ENCODE measurements at regions not wholly inside any gene's neighbourhood (a gene's known extent, or its start where the extent isn't known, plus 50 kb on each side); places are given as distances from the start of the nearest gene placed in this dataset.

DNA sequence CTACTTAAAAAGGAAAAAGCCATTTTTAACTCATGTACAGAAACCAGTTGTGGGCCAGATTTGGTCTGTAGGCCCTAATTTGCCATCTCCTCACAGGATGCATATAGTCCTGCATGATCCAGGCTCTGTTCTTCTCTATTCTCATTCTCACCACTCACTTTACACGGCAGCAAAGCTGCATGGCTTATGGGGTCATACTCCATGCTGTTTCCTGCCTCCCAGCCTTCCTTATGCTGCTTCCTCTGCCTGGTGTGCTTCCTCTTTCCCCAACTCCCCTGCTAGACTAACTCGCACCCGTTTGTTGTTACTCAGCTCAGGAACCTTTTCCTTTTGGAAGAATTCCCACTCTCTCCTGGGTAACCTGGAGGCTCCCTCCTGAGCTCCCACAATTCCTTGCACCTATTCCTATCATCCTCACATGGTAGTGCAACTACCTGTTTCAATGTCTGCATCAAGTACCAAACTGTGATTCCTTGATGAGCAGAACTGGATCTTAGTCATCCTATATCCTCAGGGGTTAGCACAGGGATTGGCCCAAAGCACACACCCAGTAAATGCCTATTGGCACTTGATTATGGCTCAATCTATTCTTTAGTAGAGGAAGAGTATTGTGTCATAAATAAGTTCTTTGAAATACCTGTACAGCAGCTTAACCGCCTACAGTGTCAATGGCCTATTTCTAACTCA is 172.1 kb upstream of the MITF start:
- DNase-seq: no peak

DNA sequence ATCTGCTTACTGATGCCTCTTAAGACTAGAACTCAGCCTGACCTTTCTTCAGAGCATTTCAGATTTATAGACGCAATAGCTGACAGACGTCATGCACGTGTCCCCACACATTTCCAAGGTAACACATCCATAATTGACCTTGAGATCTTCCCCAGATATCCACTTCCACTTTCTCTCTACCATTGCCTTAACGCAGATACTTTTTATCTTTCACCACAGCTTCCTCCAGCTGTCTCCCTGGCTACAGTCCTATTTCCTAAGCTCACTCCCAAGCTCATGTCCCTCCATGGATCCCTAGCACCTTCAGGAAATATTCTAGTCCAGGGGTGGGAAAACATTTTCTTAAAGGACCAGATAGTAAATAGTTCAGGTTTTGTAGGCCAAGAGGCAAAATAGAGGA is 173.0 kb upstream of the MITF start:
- DNase-seq: no peak

DNA sequence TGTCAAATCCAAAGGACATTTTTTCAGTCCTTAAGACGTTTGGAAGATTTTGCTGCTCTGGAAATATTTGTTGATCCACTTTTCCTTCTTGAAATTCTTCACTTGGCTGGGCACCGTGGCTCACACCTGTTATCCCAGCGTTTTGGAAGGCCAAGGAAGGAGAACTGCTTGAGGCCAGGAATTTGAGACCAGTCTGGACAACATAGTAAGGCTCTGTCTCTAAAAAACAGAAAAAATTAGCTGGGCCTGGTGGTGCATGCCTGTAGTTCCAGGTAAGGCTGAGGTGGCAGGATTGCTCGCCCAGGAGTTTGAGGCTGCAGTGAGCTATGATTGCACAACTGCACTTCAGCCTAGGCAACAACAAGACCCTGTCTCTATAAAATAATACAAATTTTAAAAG is 173.9 kb upstream of the MITF start:
- DNase-seq: no peak

DNA sequence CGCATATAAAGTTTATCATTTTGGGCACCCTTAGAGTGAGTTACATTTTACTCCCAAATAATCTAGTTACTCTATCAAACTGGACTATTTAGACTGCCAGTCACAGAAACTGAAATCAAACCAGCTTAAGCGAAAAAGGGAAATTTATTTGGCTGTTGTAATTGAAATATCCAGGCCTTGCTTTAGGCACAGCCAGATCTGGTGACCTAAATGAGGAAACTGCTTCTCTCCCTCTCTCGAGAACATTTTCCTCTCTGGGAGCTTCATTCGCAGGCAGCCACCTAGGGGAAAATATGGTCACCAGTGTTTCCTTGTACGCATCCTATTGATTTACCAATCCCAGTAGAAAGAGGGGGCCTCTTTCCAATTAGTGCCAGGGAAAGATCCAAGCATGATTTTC is 175.3 kb upstream of the MITF start:
- DNase-seq: no peak

DNA sequence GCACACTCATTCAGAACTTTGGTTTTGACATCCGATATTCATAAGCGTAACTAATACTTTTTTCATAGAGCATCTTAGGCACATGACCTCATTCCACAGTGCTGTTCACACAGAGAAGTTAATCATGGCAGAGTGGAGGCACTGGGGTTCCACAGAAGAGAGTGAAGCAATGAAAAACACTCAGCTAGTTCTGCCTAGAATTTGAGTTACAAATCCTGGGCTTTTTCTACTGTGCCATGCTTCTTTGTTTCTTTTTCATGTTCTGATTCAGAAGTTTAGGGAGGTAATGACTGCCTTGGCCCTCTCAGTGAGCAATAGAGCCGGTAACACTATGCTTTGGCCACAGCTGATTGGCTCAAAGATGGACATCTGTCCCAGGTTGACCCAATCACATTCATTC is 176.1 kb upstream of the MITF start:
- no peak for DNase-seq

DNA sequence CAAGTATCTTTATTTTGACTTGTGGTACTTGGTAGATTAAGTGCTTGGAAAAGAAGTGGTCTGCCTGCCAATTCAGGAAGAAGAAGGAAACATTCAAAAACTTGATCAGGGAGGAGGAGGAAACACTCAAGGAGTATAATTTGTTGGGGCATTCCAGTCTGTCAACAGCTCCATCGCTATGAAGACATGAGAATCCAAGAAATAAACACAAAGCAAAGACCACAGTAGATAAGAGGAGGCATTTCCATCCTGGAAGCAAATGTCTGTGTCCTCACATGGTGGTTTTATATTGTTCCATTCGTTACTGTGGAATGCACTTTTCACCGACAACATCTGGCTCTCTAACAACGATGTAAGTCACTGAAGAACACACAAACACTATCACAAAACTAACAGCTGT is 176.1 kb upstream of the FRMD4B start:
- no peak for DNase-seq

DNA sequence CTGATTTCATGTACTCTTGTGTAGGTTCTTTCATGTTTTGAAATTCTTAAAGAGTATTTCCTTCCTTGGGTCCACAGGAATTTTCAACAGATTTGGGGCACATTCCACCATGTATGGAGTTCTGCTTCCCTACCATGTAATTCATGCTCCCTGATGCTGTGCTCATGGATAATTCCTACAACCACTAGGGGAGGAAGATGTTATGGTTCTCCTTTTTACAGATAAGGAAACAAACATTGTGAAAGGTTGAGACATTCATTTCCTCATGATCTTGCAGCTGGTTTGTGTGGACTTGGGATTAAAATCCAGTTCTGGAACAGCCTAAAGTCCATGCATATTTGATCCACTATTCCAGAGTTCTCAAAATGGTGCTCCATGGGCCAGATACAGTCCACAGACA is 174.9 kb upstream of the FRMD4B start:
- no peak for DNase-seq

DNA sequence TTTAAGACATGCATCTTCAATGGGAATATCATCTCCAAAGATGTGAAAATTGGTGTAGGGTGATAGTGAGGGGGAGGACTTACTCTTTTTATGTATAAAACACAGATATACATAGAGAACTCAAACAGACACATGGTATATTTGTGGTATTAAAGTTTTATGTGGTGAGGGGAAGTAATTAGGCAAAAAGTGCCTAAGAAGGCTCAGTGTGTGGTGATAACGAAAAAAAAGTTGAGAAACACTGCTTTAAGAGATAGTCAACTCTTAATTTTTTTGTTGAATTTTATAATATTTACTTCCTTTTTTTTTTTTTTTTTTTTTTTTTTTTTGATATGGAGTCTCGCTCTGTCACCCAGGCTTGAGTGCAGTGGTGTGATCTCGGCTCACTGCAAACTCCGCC is 174.2 kb upstream of the FRMD4B start:
- DNase-seq: no peak

DNA sequence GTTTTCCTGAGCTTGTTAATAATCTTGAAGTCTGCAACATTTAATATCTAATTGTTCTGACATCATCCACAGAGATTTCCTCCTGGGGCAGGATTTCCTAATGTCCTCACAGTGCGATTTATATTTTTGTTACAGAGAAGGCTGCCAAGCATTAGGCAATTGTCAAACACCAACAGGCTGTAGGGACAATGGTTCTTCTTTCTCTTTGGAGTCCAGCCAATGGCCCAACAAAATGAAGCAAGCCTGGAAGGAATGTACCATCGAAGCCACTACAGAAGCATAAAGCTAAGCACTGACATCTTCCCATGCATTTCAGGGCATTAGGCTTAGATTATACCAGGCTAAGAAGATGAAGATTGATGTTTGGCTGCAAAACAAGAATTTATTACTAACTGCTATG is 173.0 kb upstream of the FRMD4B start:
- DNase-seq: no peak

DNA sequence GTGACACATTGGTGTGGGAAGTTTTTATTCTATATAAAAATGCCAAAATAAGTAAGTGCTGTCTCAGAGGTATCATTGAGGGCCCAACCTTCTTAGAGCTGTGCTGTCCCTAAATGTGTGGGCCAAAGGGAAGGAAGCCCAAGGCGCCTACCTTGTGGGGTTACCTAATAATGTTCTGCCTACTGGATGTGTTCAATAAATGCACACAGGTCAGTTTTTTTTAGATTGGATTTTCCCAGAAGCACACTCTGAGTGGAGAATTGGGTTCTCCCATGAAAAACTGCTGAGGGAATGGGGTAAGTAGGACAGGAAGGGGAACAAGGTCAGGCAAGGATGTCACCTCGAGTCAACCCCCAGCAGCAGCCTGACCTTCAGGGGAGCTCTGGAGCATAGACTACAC is 168.7 kb upstream of the FRMD4B start:
- DNase-seq: no peak

DNA sequence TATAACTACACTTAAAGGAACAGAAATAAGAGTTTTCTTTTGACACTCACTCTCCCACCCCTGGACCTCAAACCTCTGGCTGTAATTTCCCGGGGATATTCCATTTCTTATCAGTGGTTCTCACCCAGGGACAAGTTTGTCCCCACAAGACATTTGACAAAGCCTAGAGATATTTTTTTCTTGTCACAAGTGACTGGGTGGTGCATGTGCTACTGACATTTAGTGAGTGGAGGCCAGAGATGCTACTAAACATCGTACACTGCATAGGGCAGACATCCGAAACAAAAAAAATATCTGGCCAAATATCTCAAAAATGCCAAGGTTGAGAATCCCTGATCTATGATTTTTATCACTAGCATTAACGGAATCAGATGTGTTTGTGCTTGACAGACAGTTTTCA is 168.0 kb upstream of the FRMD4B start:
- DNase-seq: no peak

DNA sequence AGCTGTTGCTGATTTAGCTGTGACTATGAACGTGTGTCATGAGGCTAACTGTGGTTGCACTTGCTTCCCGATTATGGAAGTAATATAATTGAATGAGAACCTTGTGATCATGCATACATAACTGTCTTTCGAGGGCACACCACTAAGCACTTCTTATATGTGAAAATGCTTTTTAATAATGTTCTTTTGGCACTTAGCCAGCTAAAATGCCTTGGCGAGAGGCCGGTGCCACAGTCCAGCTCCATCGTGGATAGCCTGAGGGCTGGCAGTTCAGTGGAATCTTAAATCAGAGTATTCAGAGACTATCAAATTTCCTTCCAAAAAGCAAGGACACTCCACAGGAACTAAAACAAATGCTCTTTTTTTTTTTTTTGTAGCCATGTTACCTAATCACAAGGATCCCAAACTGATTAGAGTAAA is 161.6 kb upstream of the FRMD4B start:
- DNase-seq: no peak

DNA sequence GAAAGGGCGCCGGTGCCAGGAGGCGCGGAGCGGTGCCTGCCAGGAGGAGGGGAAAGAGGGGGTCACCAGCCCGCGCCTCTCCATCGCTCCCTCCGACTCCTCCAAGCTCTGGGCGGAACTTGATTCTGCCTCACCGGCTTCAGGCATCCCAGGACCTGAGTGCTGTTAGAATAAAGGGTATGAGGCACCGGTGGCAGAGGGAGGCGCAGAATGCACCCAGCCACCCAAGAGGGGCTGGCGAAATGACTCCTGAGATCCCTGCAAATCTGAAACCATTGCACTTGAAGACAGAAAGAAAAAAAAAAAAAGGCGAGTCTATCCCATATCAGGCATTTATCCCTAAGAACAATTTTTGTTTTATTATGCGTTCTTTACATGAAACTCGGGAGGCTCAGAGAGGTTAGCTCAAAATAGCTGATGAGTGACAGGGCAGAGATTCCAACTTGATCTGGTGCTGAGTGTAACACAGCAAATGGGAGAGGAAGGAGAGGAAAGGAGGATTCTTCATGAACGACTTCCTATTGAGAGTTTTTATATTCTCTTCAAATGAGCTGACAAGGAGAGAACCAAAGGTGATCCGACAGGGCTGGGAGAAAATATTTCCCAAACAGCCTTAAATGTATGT is 157.0 kb upstream of the FRMD4B start:
- no peak for DNase-seq

DNA sequence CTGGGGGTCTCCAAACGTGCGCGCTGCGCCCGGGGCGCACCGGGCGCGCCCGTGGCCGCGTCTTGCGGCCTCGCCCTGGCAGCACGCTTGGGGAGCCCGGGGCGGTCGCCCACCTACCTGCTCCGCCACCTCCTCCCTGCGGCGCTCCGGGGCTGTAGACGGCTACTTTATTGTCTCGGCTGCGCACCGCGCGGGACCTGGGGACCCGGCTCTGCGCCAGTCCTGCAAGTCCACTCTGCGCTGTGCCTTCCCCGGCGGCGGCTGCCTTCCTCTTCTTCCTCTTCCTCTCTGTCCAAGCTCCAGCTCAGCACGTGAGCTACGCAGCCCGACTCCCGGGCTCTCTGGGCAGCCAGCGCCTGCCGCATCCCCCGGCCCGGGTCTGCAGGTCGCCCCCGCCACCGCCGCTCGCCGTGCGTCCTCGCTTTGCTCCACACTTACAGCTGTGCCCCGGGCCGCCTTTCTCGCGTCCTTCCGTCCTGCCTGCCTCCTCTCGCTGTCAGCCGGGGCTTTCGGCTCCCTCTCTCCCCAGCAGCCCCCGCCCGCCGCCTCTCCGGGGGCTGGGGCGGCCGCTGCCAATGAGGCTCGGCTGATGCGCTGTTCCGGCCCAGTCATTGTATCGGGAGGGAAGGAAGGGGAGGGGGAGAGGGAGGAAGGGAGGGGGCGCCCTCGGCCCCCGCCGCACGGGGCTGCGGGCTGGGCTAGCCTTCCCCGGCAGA is 156.4 kb upstream of the FRMD4B start:
- DNase-seq: no peak

DNA sequence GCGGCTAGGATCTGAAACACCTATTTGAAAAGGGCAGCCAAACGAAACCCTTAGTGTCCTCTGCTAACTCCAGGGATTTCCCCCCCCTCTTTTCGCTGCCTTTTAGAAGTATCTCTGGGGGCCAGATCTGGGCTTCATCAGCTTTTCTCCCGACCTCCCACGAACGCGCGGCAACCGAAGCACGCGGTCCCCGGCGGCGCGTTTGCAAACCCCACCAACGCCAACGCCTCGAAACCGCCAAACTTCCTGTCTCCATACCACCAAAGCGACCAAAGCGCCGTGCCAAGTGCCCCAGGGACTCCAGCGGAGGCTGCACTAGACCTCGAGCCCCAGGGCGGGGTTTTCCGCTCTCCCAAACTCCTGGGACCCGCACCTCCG is 155.8 kb upstream of the FRMD4B start:
- DNase-seq: no peak

DNA sequence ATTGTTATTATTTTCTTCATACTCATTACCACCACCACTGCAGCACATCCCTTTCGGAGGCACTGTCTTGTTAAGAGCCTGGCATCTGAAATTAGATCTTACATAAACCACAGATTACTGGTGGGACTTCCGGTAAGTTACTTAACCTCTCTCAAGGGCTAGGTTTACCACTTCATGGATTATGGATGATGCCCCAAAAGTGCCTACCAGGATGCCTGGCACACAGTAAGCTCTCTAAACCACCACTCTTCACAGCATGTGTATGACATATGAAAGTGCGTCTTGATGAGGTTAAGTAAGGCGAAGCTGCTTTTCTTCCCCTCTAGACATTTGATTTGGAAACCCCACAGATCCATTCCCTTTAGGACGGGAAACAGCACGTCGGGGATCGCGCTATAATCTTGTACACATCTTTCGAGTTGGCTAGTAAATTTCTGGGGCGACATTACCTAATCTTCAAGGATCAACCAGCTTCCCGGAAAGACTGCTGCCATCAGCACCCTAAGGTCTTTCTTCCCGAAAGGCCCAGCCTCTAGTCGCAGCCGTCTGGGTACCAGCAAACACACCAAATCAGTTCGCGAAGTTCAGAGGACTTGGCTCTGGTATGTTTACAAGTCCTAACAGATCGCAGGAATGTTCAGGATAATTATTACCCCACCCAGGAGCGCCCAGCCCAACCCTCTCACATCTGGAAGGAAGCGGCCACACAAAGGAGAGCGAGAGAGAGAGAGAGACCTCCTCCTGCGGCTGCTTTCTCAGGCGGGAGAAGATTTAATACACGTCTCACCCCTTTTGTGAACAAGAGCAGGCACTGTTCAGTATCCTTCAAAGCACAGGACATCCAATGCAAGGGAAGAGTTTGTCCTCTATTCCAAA is 155.1 kb upstream of the FRMD4B start:
- no peak for DNase-seq

DNA sequence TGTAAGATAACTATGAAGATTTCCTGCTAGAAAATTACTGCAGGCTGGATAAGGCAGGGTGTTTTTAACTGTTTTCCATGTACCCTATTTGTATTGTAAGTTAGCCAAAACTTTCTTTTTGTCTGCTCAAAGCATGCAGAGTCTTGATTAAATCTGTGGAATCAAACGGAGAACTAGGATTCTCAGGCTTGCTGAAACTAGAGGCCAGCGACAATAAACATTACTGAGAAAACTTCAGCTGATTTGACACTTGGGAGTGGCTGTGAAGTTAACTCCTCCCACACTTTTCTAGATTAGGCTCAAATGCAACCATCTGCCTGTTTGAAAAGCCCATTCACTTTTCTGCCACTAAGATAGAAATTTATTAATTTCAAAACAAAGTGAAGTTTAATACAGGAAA is 153.2 kb upstream of the FRMD4B start:
- DNase-seq: no peak

DNA sequence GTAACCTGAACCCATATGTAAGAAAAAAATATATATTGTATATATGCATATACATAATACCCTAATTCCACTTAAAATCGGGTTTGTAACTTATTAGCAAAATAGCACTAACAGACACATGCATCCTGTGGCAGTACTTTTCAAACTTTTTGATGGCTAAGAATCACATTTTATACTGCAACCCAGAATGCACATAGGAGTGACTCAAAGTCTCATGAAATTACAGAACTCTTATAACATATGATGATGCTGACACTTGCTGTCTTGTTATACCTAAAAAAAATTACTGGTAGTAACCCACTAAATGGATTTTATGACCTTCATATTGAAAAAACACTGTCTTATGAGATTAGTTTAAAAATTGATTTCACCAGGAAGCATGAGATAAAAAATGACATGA is 152.4 kb upstream of the FRMD4B start:
- DNase-seq: no peak

DNA sequence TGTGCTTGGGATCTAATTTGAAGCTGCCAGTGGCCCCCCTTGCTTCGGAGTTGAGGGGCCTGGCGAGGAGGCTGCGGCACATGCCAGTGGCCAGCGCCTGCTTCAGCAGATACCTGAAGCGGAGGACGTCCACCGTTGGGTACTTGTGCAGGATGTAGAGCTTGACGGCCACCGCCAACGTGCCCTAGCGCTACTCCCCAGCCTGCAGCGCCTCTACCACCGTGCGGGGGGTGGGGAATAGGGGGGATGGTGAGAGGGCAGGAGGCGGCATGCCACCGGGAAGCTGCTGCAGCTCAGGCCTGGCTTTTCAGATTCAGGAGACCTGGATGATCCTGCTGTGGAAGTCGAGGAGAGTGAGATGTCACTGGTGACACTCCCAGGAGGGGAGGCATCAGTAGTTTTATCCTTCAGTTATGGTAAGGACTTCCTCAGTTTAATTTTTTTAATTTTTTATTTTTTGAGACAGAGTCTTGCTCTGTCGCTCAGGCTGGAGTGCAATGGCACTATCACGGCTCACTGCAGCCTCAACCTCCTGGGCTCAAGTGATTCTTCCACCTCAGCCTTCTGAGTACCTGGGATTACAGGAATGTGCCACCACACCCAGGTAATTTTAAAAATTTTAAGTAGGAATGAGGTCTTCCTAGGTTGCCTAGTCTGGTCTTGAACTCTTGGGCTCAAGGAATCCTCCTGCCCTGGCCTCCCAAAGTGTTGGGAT is 150.6 kb upstream of the FRMD4B start:
- DNase-seq: no peak

DNA sequence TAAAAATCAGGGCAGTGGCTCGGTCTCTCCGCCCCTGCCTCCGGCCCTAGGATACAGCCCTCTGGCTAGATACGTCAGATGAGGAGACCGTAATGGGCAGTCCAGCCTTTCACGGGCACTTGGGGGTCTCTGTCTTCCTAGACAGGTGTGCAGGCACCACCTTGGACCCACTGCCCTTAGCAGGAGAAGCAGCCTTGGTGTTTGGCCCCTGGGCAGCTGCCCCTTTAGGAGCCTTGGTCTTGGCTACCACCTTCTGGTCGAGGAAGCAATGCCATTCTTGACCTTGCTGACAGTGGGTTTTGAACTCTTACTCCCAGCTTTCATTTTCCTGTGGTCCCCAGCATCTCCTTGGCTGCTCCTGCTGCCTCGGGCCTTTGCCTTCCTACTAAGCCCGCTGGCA is 149.7 kb upstream of the FRMD4B start:
- DNase-seq: no peak

DNA sequence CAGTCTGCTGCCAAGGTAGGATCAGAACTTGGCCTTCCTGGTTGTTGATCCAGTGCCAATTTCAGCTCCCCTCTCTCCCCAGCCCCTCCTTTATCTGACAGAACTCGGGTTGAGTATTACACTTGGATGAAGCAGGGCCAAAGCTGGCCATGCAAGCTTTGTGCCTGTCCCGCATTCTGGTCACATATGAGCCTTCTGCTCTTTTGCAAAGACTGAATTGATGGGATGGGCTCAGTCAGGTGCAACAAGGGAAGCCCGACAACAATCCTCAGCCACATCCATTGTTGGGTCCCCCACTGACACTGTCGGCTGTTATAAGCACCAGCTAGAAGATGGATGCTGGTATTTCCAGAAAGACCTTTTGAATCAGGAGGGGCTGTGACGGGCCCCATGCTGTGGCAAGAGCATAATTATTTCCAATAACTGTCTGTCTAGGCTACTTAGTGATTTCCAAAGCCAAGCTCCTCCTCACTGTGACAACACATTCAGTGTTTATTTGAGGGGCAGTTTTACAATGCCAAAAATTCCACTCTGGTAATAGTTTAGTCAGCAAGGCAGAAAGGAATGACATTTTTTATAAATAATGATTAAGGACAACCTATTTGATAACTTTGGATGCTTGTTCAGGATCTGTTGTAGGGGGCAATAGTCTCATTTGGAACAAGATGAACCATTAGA is 146.8 kb upstream of the FRMD4B start:
- no peak for DNase-seq
